Immature natural killer cell (primary cell): ENCODE measurements at regions not wholly inside any gene's neighbourhood (a gene's known extent, or its start where the extent isn't known, plus 50 kb on each side); places are given as distances from the start of the nearest gene placed in this dataset.

Source experiments
- DNase-seq, 3 donors: peaks; one replicate each; pipeline ENCODE4 v3.0.0; 2022; ENCODE audit warnings: mixed read lengths in 1 of 3
- H3K27ac Mint-ChIP-seq, 6 donors: one replicate each; pipeline ENCODE4 v1.8.0; 2020; ENCODE audit warnings: mixed read lengths in 6 of 6, mild to moderate bottlenecking in 5 of 6, inconsistent platforms in 4 of 6, moderate library complexity in 3 of 6
- H3K27me3 Mint-ChIP-seq, 3 donors: one replicate each; pipeline ENCODE4 v1.8.0; 2020 to 2021; ENCODE audit warnings: low read depth in 3 of 3, mild to moderate bottlenecking in 3 of 3, mixed read lengths in 3 of 3, moderate library complexity in 3 of 3, inconsistent platforms in 1 of 3
- H3K36me3 Mint-ChIP-seq, 3 donors: one replicate each; pipeline ENCODE4 v1.8.0; 2020; ENCODE audit warnings: mixed read lengths in 3 of 3, inconsistent platforms in 2 of 3, mild to moderate bottlenecking in 2 of 3
- H3K4me1 Mint-ChIP-seq, 2 donors: one replicate each; pipeline ENCODE4 v1.8.0; 2020; ENCODE audit warnings: inconsistent platforms in 2 of 2, mild to moderate bottlenecking in 2 of 2, mixed read lengths in 2 of 2, moderate library complexity in 1 of 2
- H3K4me3 Mint-ChIP-seq, 5 donors: one replicate each; pipeline ENCODE4 v1.8.0; 2020; ENCODE audit warnings: mild to moderate bottlenecking in 5 of 5, mixed read lengths in 5 of 5, inconsistent platforms in 3 of 5, moderate library complexity in 3 of 5
- H3K9me3 Mint-ChIP-seq, 6 donors: one replicate each; pipeline ENCODE4 v1.8.0; 2020; ENCODE audit warnings: mild to moderate bottlenecking in 6 of 6, mixed read lengths in 6 of 6, inconsistent platforms in 4 of 6, moderate library complexity in 3 of 6

DNA sequence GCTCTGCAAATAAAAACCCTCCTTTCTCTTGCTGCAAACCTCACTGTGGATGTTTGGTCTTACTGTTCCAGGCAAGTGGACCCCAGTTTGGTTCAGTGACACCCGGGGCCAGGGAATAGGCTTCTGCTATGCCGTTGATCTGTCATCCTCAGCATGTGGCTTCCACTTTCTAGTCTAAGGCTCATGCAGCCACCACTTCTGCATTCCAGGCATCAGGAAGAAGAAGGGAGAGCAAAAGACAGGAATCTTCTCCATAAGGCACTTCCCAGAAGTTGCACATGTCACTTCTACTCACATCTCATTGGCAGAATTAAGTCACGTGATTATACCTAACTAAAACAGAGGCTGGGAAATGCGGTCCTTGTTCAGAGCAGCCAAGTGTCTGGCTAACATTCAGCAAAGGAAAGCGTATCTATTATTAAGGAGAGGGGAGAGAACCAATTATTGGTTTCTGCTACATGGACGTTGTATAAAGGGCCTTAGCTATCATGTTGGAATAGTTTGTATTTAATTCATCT, 173.6 kb upstream of the PFN2 start:
- Mint-ChIP-seq H3K27ac (no peak overlapping the region), H3K9me3 (no peaks in the 10 kb centered on the region), H3K36me3 (no peaks in the 10 kb centered on the region), H3K4me1 (peaks cover 0 to 1% of the 10 kb centered on the region in 2 donors), H3K27me3 (peaks cover 2 to 5% (median 2%) of the 10 kb centered on the region in 3 donors), H3K4me3 (no peak overlapping the region)
- DNase-seq, result no peak

DNA sequence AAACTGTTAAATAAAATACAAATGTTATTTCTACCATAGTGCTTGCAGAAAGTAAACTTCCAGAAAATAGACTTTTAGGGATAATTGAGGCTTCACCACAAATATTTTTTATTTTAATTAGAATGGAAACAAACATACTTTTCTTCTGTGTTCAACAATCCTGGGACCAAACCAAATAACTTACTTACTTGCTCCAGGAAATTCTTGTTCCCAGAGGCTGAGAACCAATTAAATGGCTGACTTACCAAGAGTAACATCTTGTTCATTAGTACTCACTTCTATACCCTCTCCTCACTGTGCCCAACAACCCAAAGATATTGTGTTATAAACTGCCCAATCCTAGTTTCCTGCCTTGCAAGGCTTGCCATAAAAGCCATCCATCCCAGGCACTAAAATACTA, 172.2 kb upstream of the PFN2 start:
- Mint-ChIP-seq H3K36me3 (no peaks in the 10 kb centered on the region), H3K4me1 (peaks cover 0 to 1% of the 10 kb centered on the region in 2 donors), H3K9me3 (no peaks in the 10 kb centered on the region), H3K27me3 (peaks cover 2 to 5% (median 2%) of the 10 kb centered on the region in 3 donors), H3K27ac (no peak overlapping the region), H3K4me3 (no peak overlapping the region)
- no peak for DNase-seq

DNA sequence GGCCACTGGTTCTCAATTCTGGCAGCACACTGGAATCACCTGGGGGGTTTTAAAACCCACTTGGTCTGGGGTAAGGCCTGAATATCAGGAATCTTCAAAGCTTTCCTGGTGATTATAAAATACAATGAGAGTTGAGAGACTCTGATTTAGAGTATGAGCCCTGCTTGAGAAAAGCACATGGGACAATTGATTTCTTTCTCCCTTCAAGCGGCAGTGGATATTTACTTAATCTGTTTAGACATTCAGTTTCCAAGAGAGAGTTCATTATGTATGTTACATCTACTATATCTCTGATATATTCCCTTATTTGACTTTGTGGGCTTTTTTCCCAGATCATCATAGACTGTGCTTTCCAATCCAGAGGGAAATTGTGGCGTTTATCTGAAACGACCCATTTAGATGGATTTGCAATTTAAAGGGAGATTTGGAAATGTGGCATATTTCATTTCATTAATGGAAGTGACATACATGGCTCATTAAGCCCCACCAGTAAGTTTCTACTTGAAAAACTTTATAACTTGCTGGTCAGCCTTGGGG, 171.2 kb upstream of the PFN2 start:
- Mint-ChIP-seq H3K4me1 (no peaks in the 10 kb centered on the region), H3K9me3 (no peaks in the 10 kb centered on the region), H3K4me3 (no peak overlapping the region), H3K36me3 (no peaks in the 10 kb centered on the region), H3K27ac (no peak overlapping the region), H3K27me3 (peaks cover 2 to 5% (median 3%) of the 10 kb centered on the region in 3 donors)
- DNase-seq, result no peak

DNA sequence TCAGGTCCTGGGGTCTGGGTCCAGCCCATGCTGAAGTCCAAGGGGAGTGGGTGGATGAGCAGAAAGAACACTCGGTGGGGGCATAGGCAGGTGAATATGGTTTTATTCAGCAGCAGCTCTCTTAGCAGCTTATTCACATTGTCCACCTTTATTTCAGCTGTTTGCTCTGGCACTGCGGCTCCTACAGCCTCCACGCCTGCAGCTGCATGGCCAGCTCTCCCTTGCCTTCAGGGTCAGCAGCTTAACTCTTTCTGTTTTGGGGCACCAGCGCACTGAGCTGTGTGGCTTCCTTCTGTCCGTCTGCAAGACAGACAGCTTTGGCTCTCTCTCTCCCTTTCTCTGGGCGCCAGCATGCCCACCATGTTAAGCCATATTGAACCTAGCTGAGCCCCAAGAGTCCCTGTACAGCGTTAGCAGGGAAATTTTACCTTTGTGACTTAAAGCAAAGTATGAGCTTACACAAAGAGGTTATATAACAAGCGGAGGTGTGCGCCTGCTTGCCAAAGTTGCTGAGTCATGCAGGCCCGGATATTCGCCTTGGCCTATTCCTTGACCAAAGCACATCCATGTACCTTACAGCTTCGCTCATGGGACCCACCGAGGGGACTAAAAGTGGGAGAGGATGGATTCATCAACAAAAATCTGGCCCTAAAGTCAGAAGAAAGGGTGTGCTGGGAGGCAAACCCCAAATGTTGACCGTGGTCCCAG, 170.1 kb upstream of the PFN2 start:
- Mint-ChIP-seq H3K27me3 (peaks cover 2 to 3% (median 2%) of the 10 kb centered on the region in 3 donors), H3K36me3 (no peaks in the 10 kb centered on the region), H3K27ac (no peak overlapping the region), H3K4me3 (no peak overlapping the region), H3K4me1 (no peaks in the 10 kb centered on the region), H3K9me3 (peaks cover 0 to 2% (median 0%) of the 10 kb centered on the region in 6 donors)
- DNase-seq, result no peak

DNA sequence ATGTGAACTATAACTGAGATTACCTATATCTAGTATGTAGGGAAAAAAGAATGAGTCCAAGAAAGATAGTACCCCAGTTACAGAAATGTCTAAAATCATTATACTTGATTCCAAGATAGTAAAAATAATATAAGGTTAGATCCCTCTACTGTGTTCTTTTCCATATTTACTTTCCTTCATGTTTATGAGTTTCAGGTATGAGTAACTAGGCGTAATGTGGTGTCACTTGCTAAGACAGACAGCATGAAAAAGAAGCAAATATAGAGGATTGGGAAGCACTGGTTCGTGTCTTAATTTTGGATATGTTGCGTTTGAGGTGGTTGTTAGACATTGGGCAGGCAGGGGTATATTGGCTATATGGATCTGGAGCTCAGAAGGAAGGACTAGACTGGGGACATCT, 168.1 kb upstream of the PFN2 start:
- H3K4me3 Mint-ChIP-seq, result no peak overlapping the region
- H3K27ac Mint-ChIP-seq, result no peak overlapping the region

DNA sequence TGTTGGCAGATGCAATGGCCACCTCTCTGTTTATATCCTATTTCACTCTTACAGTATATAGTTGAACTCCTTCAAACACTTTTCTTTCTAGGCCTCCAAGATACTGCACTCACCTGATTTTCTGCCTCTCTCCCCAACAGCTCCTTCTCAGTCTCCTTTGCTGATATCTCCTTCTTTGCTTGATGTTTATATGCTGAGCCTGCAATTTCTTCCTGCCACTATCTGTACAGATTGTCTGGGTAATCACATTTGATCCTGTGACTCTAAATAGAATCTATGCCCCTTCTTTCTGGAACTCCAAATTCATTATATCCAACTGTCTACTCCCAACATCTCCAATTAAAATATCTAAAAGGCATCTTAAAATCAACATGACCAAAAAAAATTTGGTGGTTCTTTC, 165.5 kb upstream of the PFN2 start:
- no peak overlapping the region for H3K27ac Mint-ChIP-seq
- no peak for DNase-seq
- H3K4me3 Mint-ChIP-seq, result no peak overlapping the region
- no peaks in the 10 kb centered on the region for H3K36me3 Mint-ChIP-seq
- H3K27me3 Mint-ChIP-seq, result peaks cover 0 to 2% (median 2%) of the 10 kb centered on the region in 3 donors
- no peaks in the 10 kb centered on the region for H3K4me1 Mint-ChIP-seq
- peaks cover 0 to 2% (median 0%) of the 10 kb centered on the region in 6 donors for H3K9me3 Mint-ChIP-seq

More for the DNA sequence above, 168.1 kb upstream of the PFN2 start:
- DNase-seq, result no peak
- Mint-ChIP-seq H3K9me3 (peaks cover 0 to 2% (median 0%) of the 10 kb centered on the region in 6 donors), H3K4me1 (no peaks in the 10 kb centered on the region), H3K36me3 (no peaks in the 10 kb centered on the region), H3K27me3 (peaks cover 0 to 2% (median 2%) of the 10 kb centered on the region in 3 donors)

DNA sequence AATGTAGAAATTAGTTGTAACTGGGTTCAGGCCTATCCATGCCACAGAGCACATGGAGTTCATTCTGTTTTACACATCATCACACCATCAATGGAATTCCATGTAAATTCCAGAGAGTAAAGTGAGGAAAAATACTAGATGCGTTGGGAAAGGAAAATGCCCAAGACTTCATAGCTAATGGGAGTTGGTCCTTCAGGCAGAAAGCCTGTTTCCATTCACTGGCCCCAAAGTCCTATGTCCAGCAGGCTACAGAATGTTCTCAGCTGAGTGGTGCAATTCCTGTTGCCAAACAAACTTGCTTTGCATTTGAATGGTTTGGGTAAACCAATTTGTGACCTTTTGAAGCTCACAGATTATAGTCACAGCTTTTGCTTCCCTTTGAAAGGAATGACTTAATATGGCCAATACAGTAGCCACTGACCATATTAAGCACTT, 164.6 kb upstream of the PFN2 start:
- Mint-ChIP-seq H3K27ac (no peak overlapping the region), H3K36me3 (no peaks in the 10 kb centered on the region), H3K27me3 (peaks cover 0 to 2% (median 2%) of the 10 kb centered on the region in 3 donors), H3K4me3 (no peak overlapping the region), H3K4me1 (no peaks in the 10 kb centered on the region), H3K9me3 (peaks cover 0 to 2% (median 0%) of the 10 kb centered on the region in 6 donors)
- DNase-seq, result no peak

DNA sequence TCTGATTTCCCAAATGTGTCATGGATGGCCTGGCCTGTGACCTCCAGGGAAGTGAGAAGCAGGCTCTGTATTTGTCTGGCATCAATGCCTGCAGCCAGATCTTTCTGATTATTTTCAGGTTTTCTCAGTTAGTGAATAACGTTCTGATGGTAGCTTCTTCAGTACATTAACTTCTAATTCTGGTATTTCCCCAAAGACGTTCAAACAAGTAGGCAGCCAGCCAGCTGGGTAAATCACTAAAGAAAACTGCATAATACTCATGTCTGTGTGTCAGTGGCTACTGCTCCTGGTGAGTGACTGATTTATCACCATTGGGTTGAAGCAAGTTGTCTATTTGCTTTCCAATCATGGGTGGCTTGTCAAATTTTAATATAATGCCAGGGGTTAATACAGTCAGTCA, 162.6 kb upstream of the PFN2 start:
- Mint-ChIP-seq H3K27ac (no peak overlapping the region), H3K36me3 (no peaks in the 10 kb centered on the region), H3K9me3 (peaks cover 0 to 2% (median 0%) of the 10 kb centered on the region in 6 donors), H3K4me1 (no peaks in the 10 kb centered on the region), H3K27me3 (peaks cover 0 to 2% (median 2%) of the 10 kb centered on the region in 3 donors), H3K4me3 (no peak overlapping the region)
- DNase-seq, result no peak

DNA sequence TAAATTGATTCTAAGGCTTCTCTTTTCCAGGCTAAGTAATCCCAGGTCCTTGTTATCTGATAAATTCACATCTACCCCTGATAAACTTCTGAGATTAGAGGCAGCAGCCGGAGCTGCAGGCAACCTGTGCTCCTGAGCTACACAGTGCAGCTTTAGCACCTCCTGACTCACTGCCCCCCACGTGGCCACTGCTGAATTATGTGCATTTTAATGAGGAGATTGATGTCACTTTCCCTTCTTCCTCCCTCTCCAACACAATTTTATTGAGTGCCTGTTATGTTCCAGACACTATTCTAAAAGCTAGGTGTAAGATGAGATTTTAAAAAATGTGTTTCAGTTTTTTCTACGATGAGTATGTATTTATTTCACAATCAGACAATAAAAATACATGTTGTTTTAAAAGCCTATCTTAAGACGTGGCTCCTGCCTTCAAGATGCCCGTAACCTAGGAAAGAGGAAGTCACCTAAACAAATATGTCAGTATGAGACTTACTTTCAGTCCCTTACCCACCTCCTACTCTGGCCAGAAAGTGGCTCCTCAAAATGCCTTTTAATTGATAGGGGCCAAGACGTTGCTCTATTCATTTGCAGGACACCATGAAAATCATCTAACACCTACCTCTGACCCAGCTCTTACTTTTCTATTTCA, 161.5 kb upstream of the PFN2 start:
- no peak for DNase-seq
- H3K4me3 Mint-ChIP-seq, result no peak overlapping the region
- peaks cover 0 to 2% (median 0%) of the 10 kb centered on the region in 3 donors for H3K27me3 Mint-ChIP-seq
- H3K36me3 Mint-ChIP-seq, result no peaks in the 10 kb centered on the region
- no peaks in the 10 kb centered on the region for H3K4me1 Mint-ChIP-seq
- H3K27ac Mint-ChIP-seq, result no peak overlapping the region
- peaks cover 0 to 2% (median 0%) of the 10 kb centered on the region in 6 donors for H3K9me3 Mint-ChIP-seq

DNA sequence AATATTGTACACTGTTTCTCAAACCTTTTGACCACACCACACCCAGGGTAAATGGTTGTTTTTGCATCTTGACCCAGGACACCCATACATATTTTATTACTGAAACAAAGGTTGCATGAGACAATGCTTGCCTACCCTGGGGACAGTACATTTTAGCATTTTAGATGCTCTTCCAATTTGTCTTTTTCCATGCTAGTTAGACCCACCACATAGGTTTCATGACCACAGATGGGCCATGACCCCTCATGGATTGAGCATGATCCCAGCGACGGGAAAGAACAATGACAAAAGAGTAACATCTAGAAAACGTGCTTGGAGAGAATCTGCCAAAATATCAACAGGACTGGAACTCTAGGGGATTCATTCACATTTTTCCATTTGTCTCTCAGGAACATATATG, 161.0 kb upstream of the PFN2 start:
- Mint-ChIP-seq H3K4me1 (no peaks in the 10 kb centered on the region), H3K27ac (no peak overlapping the region), H3K36me3 (no peaks in the 10 kb centered on the region), H3K9me3 (peaks cover 0 to 2% (median 0%) of the 10 kb centered on the region in 6 donors), H3K27me3 (no peaks in the 10 kb centered on the region), H3K4me3 (no peak overlapping the region)
- no peak for DNase-seq

DNA sequence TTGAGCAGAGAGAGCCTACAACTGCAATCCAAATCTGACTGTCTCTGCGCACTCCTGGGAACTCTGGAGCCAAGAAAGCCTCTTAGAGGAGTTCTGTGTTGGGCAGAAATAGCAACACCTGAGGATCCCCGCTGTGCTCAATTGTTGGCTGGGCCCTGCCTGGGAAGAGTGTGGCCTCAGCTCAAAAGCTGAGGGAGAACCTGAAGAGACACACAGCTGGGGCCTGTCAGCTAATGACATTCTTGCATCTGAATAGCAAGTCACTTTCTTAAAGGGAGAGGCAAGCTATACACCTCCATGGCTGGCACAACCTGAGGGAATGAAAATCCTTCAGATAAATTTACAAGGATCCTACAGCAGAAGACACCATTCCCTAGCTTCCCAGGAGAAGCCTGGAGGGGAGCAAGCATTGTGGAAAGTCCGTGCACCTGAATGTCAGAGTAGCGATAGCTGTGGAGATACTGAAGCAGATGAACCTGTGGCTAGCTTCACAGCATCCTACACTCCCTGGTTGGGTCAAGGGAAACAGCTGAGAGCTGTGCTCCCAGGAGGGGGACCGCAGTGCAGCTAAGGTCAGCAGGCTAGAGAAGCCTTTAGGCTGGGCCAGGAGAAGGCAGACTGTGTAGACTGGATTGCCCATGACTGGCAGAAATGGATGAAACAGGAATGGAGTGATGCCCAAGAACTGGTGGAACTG, 159.9 kb upstream of the PFN2 start:
- Mint-ChIP-seq H3K9me3 (no peaks in the 10 kb centered on the region), H3K36me3 (no peaks in the 10 kb centered on the region), H3K4me3 (no peak overlapping the region), H3K27me3 (no peaks in the 10 kb centered on the region), H3K27ac (no peak overlapping the region), H3K4me1 (no peaks in the 10 kb centered on the region)
- DNase-seq, result no peak

DNA sequence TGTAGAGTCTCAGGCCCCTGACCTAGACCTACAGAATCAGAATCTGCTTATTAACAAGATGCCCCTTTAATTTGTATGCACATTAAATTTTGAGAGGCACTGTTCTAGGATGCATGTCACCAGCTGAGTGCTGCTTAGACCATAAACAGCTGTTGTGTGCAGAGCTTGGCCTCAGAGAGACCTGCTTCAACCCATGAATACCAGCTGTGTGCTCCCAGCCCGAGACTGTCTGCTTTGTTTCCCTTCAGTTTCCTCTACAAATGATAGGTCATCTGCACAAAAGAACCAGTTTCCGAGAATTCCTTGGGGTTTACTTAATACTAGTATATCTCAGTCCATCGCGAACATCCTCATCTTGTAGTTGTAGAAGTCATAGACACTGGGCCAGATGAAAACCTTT, 158.5 kb upstream of the PFN2 start:
- DNase-seq, result no peak
- H3K4me3 Mint-ChIP-seq, result no peak overlapping the region
- H3K4me1 Mint-ChIP-seq, result no peaks in the 10 kb centered on the region
- H3K27ac Mint-ChIP-seq, result no peak overlapping the region
- no peaks in the 10 kb centered on the region for H3K9me3 Mint-ChIP-seq
- H3K36me3 Mint-ChIP-seq, result no peaks in the 10 kb centered on the region
- peaks cover 0 to 1% (median 0%) of the 10 kb centered on the region in 3 donors for H3K27me3 Mint-ChIP-seq

DNA sequence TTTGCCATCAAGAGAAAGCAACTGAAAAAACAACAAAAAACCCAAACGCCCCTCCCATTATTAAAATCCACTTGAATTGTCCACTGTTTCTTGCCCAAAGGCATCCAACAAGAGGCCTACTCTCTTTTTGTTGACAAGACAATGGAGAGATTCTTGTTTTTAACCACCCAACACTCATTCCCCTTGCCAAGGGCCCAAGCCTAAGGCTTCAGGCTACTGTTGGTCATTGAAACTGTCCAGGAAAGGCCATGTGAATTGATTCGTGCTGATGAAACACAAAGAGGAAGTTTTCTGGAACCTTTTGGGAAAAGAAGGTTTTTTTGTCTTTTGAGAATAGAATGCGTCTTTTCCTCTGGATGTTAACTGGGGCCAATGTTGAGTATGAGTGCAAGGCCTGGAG, 157.4 kb upstream of the PFN2 start:
- no peaks in the 10 kb centered on the region for H3K4me1 Mint-ChIP-seq
- no peaks in the 10 kb centered on the region for H3K9me3 Mint-ChIP-seq
- H3K4me3 Mint-ChIP-seq, result no peak overlapping the region
- no peak for DNase-seq
- no peak overlapping the region for H3K27ac Mint-ChIP-seq
- peaks cover 0 to 1% (median 0%) of the 10 kb centered on the region in 3 donors for H3K27me3 Mint-ChIP-seq
- H3K36me3 Mint-ChIP-seq, result no peaks in the 10 kb centered on the region

DNA sequence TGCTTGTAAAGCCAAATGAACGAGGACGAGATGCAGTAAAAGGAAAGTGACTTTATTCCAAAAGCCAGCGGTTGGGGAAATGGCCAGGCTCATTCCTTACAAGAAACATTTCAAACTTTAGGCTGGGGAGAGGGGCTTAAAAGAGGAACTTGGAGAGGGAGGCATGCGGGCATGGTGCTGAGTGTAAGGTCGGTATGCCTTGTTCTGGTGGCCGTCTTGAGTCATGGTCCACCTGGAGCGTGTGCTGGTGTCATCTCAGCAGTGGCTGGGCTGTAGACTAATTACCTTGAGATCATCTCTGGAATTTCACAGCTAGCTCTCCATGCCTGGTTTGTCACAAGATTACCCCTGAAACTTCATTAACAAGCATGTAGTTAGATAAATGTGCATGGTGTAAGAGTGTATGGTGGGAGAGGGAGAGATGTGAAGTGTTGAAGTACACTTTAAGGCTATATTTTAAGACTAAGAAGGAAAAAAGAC, 156.4 kb upstream of the PFN2 start:
- H3K4me1 Mint-ChIP-seq, result no peaks in the 10 kb centered on the region
- peaks cover 0 to 1% (median 0%) of the 10 kb centered on the region in 3 donors for H3K27me3 Mint-ChIP-seq
- DNase-seq, result no peak
- H3K4me3 Mint-ChIP-seq, result no peak overlapping the region
- no peaks in the 10 kb centered on the region for H3K9me3 Mint-ChIP-seq
- no peaks in the 10 kb centered on the region for H3K36me3 Mint-ChIP-seq
- no peak overlapping the region for H3K27ac Mint-ChIP-seq
